Right lobe of liver (tissue), 6 donors: ENCODE measurements at regions not wholly inside any gene's neighbourhood (a gene's known extent, or its start where the extent isn't known, plus 50 kb on each side); places are given as distances from the start of the nearest gene placed in this dataset.

Experiments
- ATAC-seq, 4 donors: fragments of 200-7000 bp; cut with Tn5 transposase; one replicate each; pipeline ENCODE4 v1.9.1; 2020; ENCODE audit warnings: mild to moderate bottlenecking in 4 of 4, moderate library complexity in 4 of 4
- DNase-seq, 3 donors: peaks; one replicate each; pipeline ENCODE4 v3.0.0-alpha.2; 2020
- H3K27ac ChIP-seq, 3 donors: fragments of 200-600 bp; one replicate each; pipeline ENCODE4 v1.8.0; 2022
- H3K27me3 ChIP-seq, 2 donors: fragments of 200-600 bp; one replicate each; pipeline ENCODE4 v1.8.0; 2022
- H3K36me3 ChIP-seq, 4 donors: fragments of 200-600 bp; sonication (generic) in 1 of 4; one replicate each; pipeline versions ENCODE4 v1.5.1 to v1.8.0; 2017 to 2022; ENCODE audit warnings: control low read depth in 1 of 4
- H3K4me1 ChIP-seq, 4 donors: fragments of 200-600 bp; sonication (generic) in 1 of 4; one replicate each; pipeline versions ENCODE4 v1.5.1 to v1.8.0; 2017 to 2022; ENCODE audit warnings: control low read depth in 1 of 4
- H3K4me3 ChIP-seq, 3 donors: fragments of 200-600 bp; one replicate each; pipeline ENCODE4 v1.8.0; 2022
- H3K9me3 ChIP-seq, 4 donors: fragments of 200-600 bp; sonication (generic) in 1 of 4; one replicate each; pipeline versions ENCODE4 v1.5.1 to v1.8.0; 2017 to 2022; ENCODE audit warnings: control low read depth in 1 of 4
- POLR2A ChIP-seq: fragments of 450-650 bp; IDR thresholded peaks from one replicate; pipeline ENCODE4 v1.6.1; 2017; ENCODE audit warnings: antibody characterized with exemption, mild to moderate bottlenecking
- WGBS: methylation state at CpG from one replicate; pipeline ENCODE4 v1.1.6; 2018; ENCODE audit warnings: low coverage, low lambda C conversion rate; ENCODE audit not compliant: insufficient coverage; ENCODE audit errors: missing lambda C conversion rate; 5-methylcytosine and 5-hydroxymethylcytosine counted together
- intact Hi-C, 2 donors: fragments of 100-400 bp; cut with DNase I; formaldehyde crosslinking; loops; one replicate each; pipeline versions ENCODE4 v1.11.2 to v1.14.1; 2022
- TF ChIP-seq, protein P1 (sequence below), 4 donors: fragments of 200-600 bp in 3 of 4; fragments of 450-650 bp in 1 of 4; IDR thresholded peaks; one replicate each; pipeline versions ENCODE4 v1.5.1 to v1.8.0; 2016 to 2022; ENCODE audit warnings: antibody characterized with exemption in 4 of 4, mild to moderate bottlenecking in 2 of 4
- donor health status: DM: no; HTN: yes; CAD: no.
- donor health status: DM: no; HTN: no; CAD: no.
- donor health status: DM: no; HTN: no; CAD: no.
- donor health status: DM: no; HTN: yes; CAD: no.
- donor health status: DM: no; HTN: yes; CAD: no.

- Histone ChIP-seq H3K9me3 (no peaks in the 10 kb centered on the region), H3K4me3 (no peak overlapping the region), H3K27me3 (no peaks in the 10 kb centered on the region), H3K27ac (no peak overlapping the region), H3K36me3 (no peaks in the 10 kb centered on the region), H3K4me1 (no peaks in the 10 kb centered on the region)
- no peak for DNase-seq
- intact Hi-C loops, result no loop called here
- 36% methylated on average over 2 of the region's 2 CpGs for WGBS
- no peak for TF ChIP-seq POLR2A
- TF ChIP-seq, protein P1, sequence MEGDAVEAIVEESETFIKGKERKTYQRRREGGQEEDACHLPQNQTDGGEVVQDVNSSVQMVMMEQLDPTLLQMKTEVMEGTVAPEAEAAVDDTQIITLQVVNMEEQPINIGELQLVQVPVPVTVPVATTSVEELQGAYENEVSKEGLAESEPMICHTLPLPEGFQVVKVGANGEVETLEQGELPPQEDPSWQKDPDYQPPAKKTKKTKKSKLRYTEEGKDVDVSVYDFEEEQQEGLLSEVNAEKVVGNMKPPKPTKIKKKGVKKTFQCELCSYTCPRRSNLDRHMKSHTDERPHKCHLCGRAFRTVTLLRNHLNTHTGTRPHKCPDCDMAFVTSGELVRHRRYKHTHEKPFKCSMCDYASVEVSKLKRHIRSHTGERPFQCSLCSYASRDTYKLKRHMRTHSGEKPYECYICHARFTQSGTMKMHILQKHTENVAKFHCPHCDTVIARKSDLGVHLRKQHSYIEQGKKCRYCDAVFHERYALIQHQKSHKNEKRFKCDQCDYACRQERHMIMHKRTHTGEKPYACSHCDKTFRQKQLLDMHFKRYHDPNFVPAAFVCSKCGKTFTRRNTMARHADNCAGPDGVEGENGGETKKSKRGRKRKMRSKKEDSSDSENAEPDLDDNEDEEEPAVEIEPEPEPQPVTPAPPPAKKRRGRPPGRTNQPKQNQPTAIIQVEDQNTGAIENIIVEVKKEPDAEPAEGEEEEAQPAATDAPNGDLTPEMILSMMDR (IDR thresholded peaks at IDR 0.05), result no peak
- ATAC-seq, result no peak
These were observed 161.1 kb upstream of the MCHR2 start for GRCh38 chr6:100155141-100155540.

- no peak for TF ChIP-seq POLR2A
- TF ChIP-seq, protein P1 (IDR thresholded peaks at IDR 0.05), result no peak
- H3K27me3 ChIP-seq, result no peaks in the 10 kb centered on the region
- H3K9me3 ChIP-seq, result no peaks in the 10 kb centered on the region
- ATAC-seq (no peak), DNase-seq (no peak)
- H3K36me3 ChIP-seq, result no peaks in the 10 kb centered on the region
- H3K27ac ChIP-seq, result no peak overlapping the region
- intact Hi-C loops, result no loop called here
- no peaks in the 10 kb centered on the region for H3K4me1 ChIP-seq
- 47% methylated on average over 2 of the region's 2 CpGs for WGBS
- H3K4me3 ChIP-seq, result no peak overlapping the region
These were observed 159.7 kb upstream of the MCHR2 start for GRCh38 chr6:100153636-100154275.

GRCh38 chr6:100152201-100152600, 158.2 kb upstream of the MCHR2 start:
- H3K4me3 ChIP-seq, result no peak overlapping the region
- H3K27ac ChIP-seq, result no peak overlapping the region
- WGBS, result 64% methylated on average over 1 of the region's 1 CpG
- H3K4me1 ChIP-seq, result no peaks in the 10 kb centered on the region
- intact Hi-C loops, result no loop called here
- H3K9me3 ChIP-seq, result no peaks in the 10 kb centered on the region
- TF ChIP-seq, protein P1 (IDR thresholded peaks at IDR 0.05), result no peak
- TF ChIP-seq POLR2A, result no peak
- H3K36me3 ChIP-seq, result no peaks in the 10 kb centered on the region
- H3K27me3 ChIP-seq, result no peaks in the 10 kb centered on the region
- DNase-seq (no peak), ATAC-seq (no peak)

- no peaks in the 10 kb centered on the region for H3K4me1 ChIP-seq
- 80% methylated on average over 2 of the region's 2 CpGs for WGBS
- DNase-seq (no peak), ATAC-seq (no peak)
- intact Hi-C loops, result no loop called here
- H3K9me3 ChIP-seq, result no peaks in the 10 kb centered on the region
- TF ChIP-seq, protein P1 (IDR thresholded peaks at IDR 0.05), result no peak
- no peak for TF ChIP-seq POLR2A
- H3K27ac ChIP-seq, result no peak overlapping the region
- no peak overlapping the region for H3K4me3 ChIP-seq
- no peaks in the 10 kb centered on the region for H3K27me3 ChIP-seq
- H3K36me3 ChIP-seq, result no peaks in the 10 kb centered on the region
These were observed 151.0 kb upstream of the MCHR2 start for GRCh38 chr6:100144991-100145390.
